K562 (cell line): ENCODE measurements at regions not wholly inside any gene's neighbourhood (a gene's known extent, or its start where the extent isn't known, plus 50 kb on each side); places are given as distances from the start of the nearest gene placed in this dataset.

Experiments used
- ATAC-seq: fragments of 200-7000 bp; cut with Tn5 transposase; 3 replicates; pipeline ENCODE4 v1.9.1; 2020; ENCODE audit warnings: moderate library complexity
- BruUV-seq: library from RNA; stranded (reverse); fragments of 400-500 nt; replicated peaks from 2 replicates; lab custom pipeline; 2021; lab: Mats Ljungman, UMichigan
- CTCF ChIA-PET: fragments of 300-600 bp; formaldehyde crosslinking; extraction: SDS; loops from one replicate; lab custom pipeline; 2021; ENCODE audit warnings: low intra/inter-chr PET ratio; lab: Yijun Ruan, JAX
- POLR2A ChIA-PET: fragments of 300-600, 350-650 bp; sonication (Branson Sonifier 250); formaldehyde crosslinking; extraction: SDS; loops from one replicate; lab custom pipeline; 2021; ENCODE audit warnings: antibody characterized with exemption, inconsistent platforms; lab: Yijun Ruan, JAX
- DNase-seq, 4 experiments: peaks; one replicate each; pipeline versions ENCODE4 v3.0.0 to v3.0.0-alpha.2; 2011 to 2018; ENCODE audit warnings: low spot score in 3 of 4, mixed read lengths in 3 of 4; ENCODE audit errors: extremely low read depth in 1 of 4
- FAIRE-seq: peaks from 2 replicates; lab custom pipeline; 2011; peaks lifted over from hg19 to GRCh38; lab: Jason Lieb, UNC
- H2AFZ ChIP-seq: 2 replicates; pipeline ENCODE4 v1.6.0; 2011; ENCODE audit warnings: low read depth, low read length, control low read depth, inconsistent platforms
- H3K27ac ChIP-seq: fragments of 200-600 bp; 3 replicates; pipeline ENCODE4 v1.8.0; 2011; ENCODE audit warnings: low read depth, mild to moderate bottlenecking, control low read depth, inconsistent platforms, low read length, moderate library complexity, mixed read lengths; ENCODE audit errors: extremely low read depth
- H3K27me3 ChIP-seq, 2 experiments: fragments of 300-600 bp in 1 of 2; 2 replicates in 1 of 2; 3 replicates in 1 of 2; pipeline versions ENCODE4 v1.6.0 to v1.8.0; 2011; ENCODE audit warnings: inconsistent platforms in 2 of 2, low read length in 2 of 2, mild to moderate bottlenecking in 1 of 2, mixed read lengths in 1 of 2, moderate library complexity in 1 of 2; ENCODE audit not compliant: control insufficient read depth in 2 of 2, insufficient read depth in 2 of 2
- H3K36me3 ChIP-seq: fragments of 300-600 bp; 3 replicates; pipeline ENCODE4 v1.8.0; 2011; ENCODE audit warnings: mild to moderate bottlenecking, low read length, inconsistent platforms; ENCODE audit not compliant: control insufficient read depth, insufficient read depth
- H3K4me1 ChIP-seq, 2 experiments: fragments of 200-600 bp in 1 of 2; replicated peaks in 1 of 2; 2 replicates in 1 of 2; 3 replicates in 1 of 2; pipeline versions ENCODE4 v1.5.1 to v1.8.0; 2011; ENCODE audit warnings: inconsistent platforms in 2 of 2, low read length in 2 of 2, mild to moderate bottlenecking in 1 of 2, mixed read lengths in 1 of 2, moderate library complexity in 1 of 2; ENCODE audit not compliant: control insufficient read depth in 2 of 2, insufficient read depth in 2 of 2
- H3K4me2 ChIP-seq: 2 replicates; pipeline ENCODE4 v1.6.1; 2011; ENCODE audit warnings: low read length, control low read depth, inconsistent platforms, mixed read lengths; ENCODE audit not compliant: insufficient read depth
- H3K4me3 ChIP-seq: fragments of 200-600 bp; sonication (generic), shearing (Covaris generic); 2 replicates; pipeline ENCODE4 v1.5.1; 2016; ENCODE audit warnings: control low read depth, inconsistent platforms
- H3K79me2 ChIP-seq: fragments of 200-600 bp; 3 replicates; pipeline ENCODE4 v1.8.0; 2011; ENCODE audit warnings: low read length, inconsistent platforms; ENCODE audit not compliant: control insufficient read depth, insufficient read depth
- H3K9ac ChIP-seq, 2 experiments: 2 replicates each; pipeline versions ENCODE4 v1.6.0 to v1.6.1; 2011; ENCODE audit warnings: low read depth in 2 of 2, low read length in 2 of 2, control low read depth in 1 of 2, inconsistent platforms in 1 of 2, mild to moderate bottlenecking in 1 of 2, mixed read lengths in 1 of 2; ENCODE audit not compliant: insufficient read depth in 1 of 2
- H3K9me1 ChIP-seq: one replicate; pipeline ENCODE4 v1.6.0; 2011; ENCODE audit warnings: inconsistent platforms, mild to moderate bottlenecking, low read length, moderate library complexity; ENCODE audit not compliant: control insufficient read depth, insufficient read depth
- H3K9me3 ChIP-seq: replicated peaks from 2 replicates; pipeline ENCODE4 v1.5.1; 2011; ENCODE audit warnings: low read depth, low read length, inconsistent platforms; ENCODE audit not compliant: control insufficient read depth, insufficient read depth
- H4K20me1 ChIP-seq: replicated peaks from 2 replicates; pipeline ENCODE4 v1.6.1; 2011; ENCODE audit warnings: low read length, inconsistent platforms, mixed read lengths; ENCODE audit not compliant: control insufficient read depth, insufficient read depth
- BRF2 ChIP-seq: IDR thresholded peaks from 3 replicates; pipeline ENCODE4 v1.6.1; 2011; ENCODE audit warnings: borderline replicate concordance, mild to moderate bottlenecking; ENCODE audit not compliant: insufficient read length, insufficient read depth
- COPS2 ChIP-seq: fragments of 450-650 bp; conservative IDR thresholded peaks from 2 replicates; pipeline ENCODE4 v1.6.1; 2016; ENCODE audit warnings: mild to moderate bottlenecking, moderate library complexity
- ETV6 ChIP-seq, 3 experiments: fragments of 150-350 bp in 1 of 3; sonication (generic) in 1 of 3; formaldehyde crosslinking in 1 of 3; IDR thresholded peaks; 2 replicates each; pipeline versions ENCODE4 v1.6.1 to v1.8.0; 2014 to 2022; ENCODE audit warnings: borderline replicate concordance in 2 of 3, low read depth in 2 of 3, antibody characterized with exemption in 1 of 3, low read length in 1 of 3, mild to moderate bottlenecking in 1 of 3, missing genetic modification reagents in 1 of 3
- FOXJ2 ChIP-seq: fragments of 200-800 bp; sonication (Bioruptor generic); IDR thresholded peaks from 2 replicates; pipeline ENCODE4 v1.6.1; 2016; ENCODE audit warnings: missing genetic modification characterization, missing compliant biosample characterization
- HDAC1 ChIP-seq, 2 experiments: fragments of 450-650 bp; IDR thresholded peaks; 2 replicates each; pipeline ENCODE4 v1.6.1; 2016 to 2017; ENCODE audit warnings: inconsistent platforms in 1 of 2, mild to moderate bottlenecking in 1 of 2, moderate library complexity in 1 of 2
- NR1H2 ChIP-seq: sonication (generic); formaldehyde crosslinking; IDR thresholded peaks from 2 replicates; pipeline ENCODE4 v1.4.0; 2020; ENCODE audit warnings: mild to moderate bottlenecking, missing genetic modification reagents
- PHB ChIP-seq: fragments of 250-450 bp; sonication (Bioruptor Pico); IDR thresholded peaks from 2 replicates; pipeline ENCODE4 v1.5.0; 2021
- SMAD1 ChIP-seq: fragments of 150-350 bp; IDR thresholded peaks from 2 replicates; pipeline ENCODE4 v1.6.1; 2014; ENCODE audit warnings: low read length, low read depth; ENCODE audit not compliant: partially characterized antibody
- SPI1 ChIP-seq: IDR thresholded peaks from 2 replicates; pipeline ENCODE4 v1.6.1; 2011; ENCODE audit warnings: low read depth, low read length, control low read depth, borderline replicate concordance
- ZNF124 ChIP-seq: sonication (generic); formaldehyde crosslinking; IDR thresholded peaks from 2 replicates; pipeline ENCODE4 v1.8.1; 2022; ENCODE audit warnings: missing genetic modification reagents
- ZNF586 ChIP-seq: fragments of 450-650 bp; formaldehyde crosslinking; conservative IDR thresholded peaks from 2 replicates; pipeline ENCODE4 v1.4.0; 2020; ENCODE audit warnings: mild to moderate bottlenecking, moderate library complexity
- WGBS: fragments of 100-300 bp; shearing (Covaris generic); methylation state at CpG from one replicate; pipeline ENCODE4 v1.1.6; 2016; ENCODE audit warnings: low coverage, mixed read lengths; ENCODE audit not compliant: insufficient coverage; ENCODE audit errors: missing lambda C conversion rate; 5-methylcytosine and 5-hydroxymethylcytosine counted together
- in situ Hi-C: fragments of 300-500 bp; cut with MboI; formaldehyde crosslinking; loops from 4 replicates; pipeline ENCODE4 v1.15.0; 2018; ENCODE audit warnings: inconsistent platforms, mixed read lengths
- intact Hi-C: fragments of 100-400 bp; cut with micrococcal nuclease; formaldehyde crosslinking; loops from 2 replicates; pipeline ENCODE4 v1.14.2; 2022
- TF ChIP-seq, protein P1 (sequence below): fragments of 150-350 bp; IDR thresholded peaks from 2 replicates; pipeline ENCODE4 v1.6.1; 2014; ENCODE audit warnings: low read depth, mild to moderate bottlenecking, low read length, borderline replicate concordance
- TF ChIP-seq, protein P2 (sequence below): sonication (generic); formaldehyde crosslinking; IDR thresholded peaks from 2 replicates; pipeline ENCODE4 v1.8.1; 2023; ENCODE audit warnings: mild to moderate bottlenecking, missing genetic modification reagents, moderate library complexity

- Histone ChIP-seq H4K20me1 (no peaks in the 10 kb centered on the region), H3K79me2 (no peaks in the 10 kb centered on the region)
- no peak for TF ChIP-seq PHB (CRISPR knock-in tag)
- no peak for TF ChIP-seq COPS2
- TF ChIP-seq HDAC1 (IDR thresholded peaks at IDR 0.05), result no peak
- TF ChIP-seq ZNF586 (CRISPR knock-in tag), result no peak
- no peak for TF ChIP-seq SMAD1
- TF ChIP-seq, protein P1, sequence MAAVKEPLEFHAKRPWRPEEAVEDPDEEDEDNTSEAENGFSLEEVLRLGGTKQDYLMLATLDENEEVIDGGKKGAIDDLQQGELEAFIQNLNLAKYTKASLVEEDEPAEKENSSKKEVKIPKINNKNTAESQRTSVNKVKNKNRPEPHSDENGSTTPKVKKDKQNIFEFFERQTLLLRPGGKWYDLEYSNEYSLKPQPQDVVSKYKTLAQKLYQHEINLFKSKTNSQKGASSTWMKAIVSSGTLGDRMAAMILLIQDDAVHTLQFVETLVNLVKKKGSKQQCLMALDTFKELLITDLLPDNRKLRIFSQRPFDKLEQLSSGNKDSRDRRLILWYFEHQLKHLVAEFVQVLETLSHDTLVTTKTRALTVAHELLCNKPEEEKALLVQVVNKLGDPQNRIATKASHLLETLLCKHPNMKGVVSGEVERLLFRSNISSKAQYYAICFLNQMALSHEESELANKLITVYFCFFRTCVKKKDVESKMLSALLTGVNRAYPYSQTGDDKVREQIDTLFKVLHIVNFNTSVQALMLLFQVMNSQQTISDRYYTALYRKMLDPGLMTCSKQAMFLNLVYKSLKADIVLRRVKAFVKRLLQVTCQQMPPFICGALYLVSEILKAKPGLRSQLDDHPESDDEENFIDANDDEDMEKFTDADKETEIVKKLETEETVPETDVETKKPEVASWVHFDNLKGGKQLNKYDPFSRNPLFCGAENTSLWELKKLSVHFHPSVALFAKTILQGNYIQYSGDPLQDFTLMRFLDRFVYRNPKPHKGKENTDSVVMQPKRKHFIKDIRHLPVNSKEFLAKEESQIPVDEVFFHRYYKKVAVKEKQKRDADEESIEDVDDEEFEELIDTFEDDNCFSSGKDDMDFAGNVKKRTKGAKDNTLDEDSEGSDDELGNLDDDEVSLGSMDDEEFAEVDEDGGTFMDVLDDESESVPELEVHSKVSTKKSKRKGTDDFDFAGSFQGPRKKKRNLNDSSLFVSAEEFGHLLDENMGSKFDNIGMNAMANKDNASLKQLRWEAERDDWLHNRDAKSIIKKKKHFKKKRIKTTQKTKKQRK, result no peak
- no peak for TF ChIP-seq NR1H2 (CRISPR knock-in tag)
- no peak for TF ChIP-seq SPI1
- TF ChIP-seq ETV6 (IDR thresholded peaks at IDR 0.05; ENCODE audit: borderline replicate concordance in 1 of 2, low read depth in 2 of 2, low read length in 1 of 2), result no peak
- no peak for TF ChIP-seq ETV6 (CRISPR knock-in tag; IDR thresholded peaks at IDR 0.05; ENCODE audit: borderline replicate concordance)
- no peak for TF ChIP-seq BRF2
- TF ChIP-seq FOXJ2 (tag), result no peak
- no peak for TF ChIP-seq ZNF124 (CRISPR knock-in tag)
- TF ChIP-seq, protein P2, sequence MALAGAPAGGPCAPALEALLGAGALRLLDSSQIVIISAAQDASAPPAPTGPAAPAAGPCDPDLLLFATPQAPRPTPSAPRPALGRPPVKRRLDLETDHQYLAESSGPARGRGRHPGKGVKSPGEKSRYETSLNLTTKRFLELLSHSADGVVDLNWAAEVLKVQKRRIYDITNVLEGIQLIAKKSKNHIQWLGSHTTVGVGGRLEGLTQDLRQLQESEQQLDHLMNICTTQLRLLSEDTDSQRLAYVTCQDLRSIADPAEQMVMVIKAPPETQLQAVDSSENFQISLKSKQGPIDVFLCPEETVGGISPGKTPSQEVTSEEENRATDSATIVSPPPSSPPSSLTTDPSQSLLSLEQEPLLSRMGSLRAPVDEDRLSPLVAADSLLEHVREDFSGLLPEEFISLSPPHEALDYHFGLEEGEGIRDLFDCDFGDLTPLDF (CRISPR knock-in tag), result no peak
- TF ChIP-seq, all 486 proteins: peak for 0
- ChIA-PET POLR2A (interaction anchor here (0.6 kb wide), 1 partner anchor 11 kb away, joined by 3 read pairs; no protein-coding TSS in a partner anchor), CTCF (no interaction called here)
- H3K36me3 ChIP-seq, result no peaks in the 10 kb centered on the region
- H3K27me3 ChIP-seq, result peaks cover 0 to 11% of the 10 kb centered on the region in 2 experiments; a peak in 2 of 5 replicates
- H2AFZ ChIP-seq, result no peak overlapping the region
- H3K4me1 ChIP-seq, result no peaks in the 10 kb centered on the region
- no peak for ATAC-seq
- H3K9me3 ChIP-seq, result no peaks in the 10 kb centered on the region
- H3K9me1 ChIP-seq, result no peaks in the 10 kb centered on the region
- BruUV-seq, result no TSS peak
- no peak for DNase-seq
- H3K4me2 ChIP-seq, result no peak overlapping the region
- H3K27ac ChIP-seq, result no peak overlapping the region
- in situ Hi-C loops, result no loop called here
- WGBS, result 0% methylated on average over 4 of the region's 5 CpGs
- H3K4me3 ChIP-seq, result no peak overlapping the region
- intact Hi-C loops, result loop anchor here (5.0 to 10.0 kb wide), 2 partner anchors 582 to 1230 kb away; partner anchors contain the start of gene CYP20A1
- FAIRE-seq, result no peak
- H3K9ac ChIP-seq, result no peak overlapping the region
Measured at GRCh38 chr2:203817147-203817546, 50.4 kb upstream of the CTLA4 start.
